Liver (tissue), 7 donors: ENCODE measurements at regions not wholly inside any gene's neighbourhood (a gene's known extent, or its start where the extent isn't known, plus 50 kb on each side); places are given as distances from the start of the nearest gene placed in this dataset.

Experiments
- DNase-seq: peaks from one replicate; pipeline ENCODE4 v3.0.0-alpha.2; 2017; ENCODE audit warnings: low spot score
- H3K27ac ChIP-seq, 2 donors: one replicate each; pipeline ENCODE4 v1.7.0; 2013; ENCODE audit warnings: inconsistent platforms in 2 of 2, low read length in 2 of 2, control low read depth in 1 of 2, low read depth in 1 of 2, mild to moderate bottlenecking in 1 of 2
- H3K27me3 ChIP-seq, 4 donors: one replicate each; pipeline versions ENCODE4 v1.6.1 to v1.7.0; 2013; ENCODE audit warnings: low read length in 3 of 4, inconsistent platforms in 1 of 4, mild to moderate bottlenecking in 1 of 4, moderate library complexity in 1 of 4; ENCODE audit not compliant: control insufficient read depth in 4 of 4, insufficient read depth in 4 of 4
- H3K36me3 ChIP-seq, 4 donors: one replicate each; pipeline versions ENCODE4 v1.6.1 to v1.7.0; 2013; ENCODE audit warnings: low read length in 3 of 4, mild to moderate bottlenecking in 3 of 4, low read depth in 1 of 4, moderate library complexity in 1 of 4; ENCODE audit not compliant: control insufficient read depth in 4 of 4, insufficient read depth in 3 of 4
- H3K4me1 ChIP-seq, 4 donors: one replicate each; pipeline versions ENCODE4 v1.6.1 to v1.7.0; 2013; ENCODE audit warnings: low read length in 3 of 4, mild to moderate bottlenecking in 3 of 4, moderate library complexity in 1 of 4; ENCODE audit not compliant: control insufficient read depth in 4 of 4, insufficient read depth in 4 of 4
- H3K4me3 ChIP-seq, 3 donors: one replicate each; pipeline versions ENCODE4 v1.6.1 to v1.7.0; 2013; ENCODE audit warnings: low read length in 3 of 3, control low read depth in 1 of 3, low read depth in 1 of 3, mild to moderate bottlenecking in 1 of 3
- H3K9ac ChIP-seq, 2 donors: one replicate each; pipeline ENCODE4 v1.7.0; 2013; ENCODE audit warnings: low read length in 2 of 2, mild to moderate bottlenecking in 2 of 2, moderate library complexity in 2 of 2, control low read depth in 1 of 2, low read depth in 1 of 2
- H3K9me3 ChIP-seq, 4 donors: one replicate each; pipeline versions ENCODE4 v1.6.1 to v1.7.0; 2013; ENCODE audit warnings: low read length in 3 of 4; ENCODE audit not compliant: control insufficient read depth in 4 of 4
- FOXA1 ChIP-seq: IDR thresholded peaks from 2 replicates; pipeline ENCODE4 v1.6.1; 2016; ENCODE audit warnings: antibody characterized with exemption
- FOXA2 ChIP-seq: IDR thresholded peaks from 2 replicates; pipeline ENCODE4 v1.6.1; 2016; ENCODE audit warnings: antibody characterized with exemption
- GABPA ChIP-seq, 2 donors: IDR thresholded peaks in 1 of 2; conservative IDR thresholded peaks in 1 of 2; 2 replicates each; pipeline ENCODE4 v1.6.1; 2016; ENCODE audit warnings: antibody characterized with exemption in 2 of 2, mild to moderate bottlenecking in 1 of 2, moderate library complexity in 1 of 2
- HNF4A ChIP-seq, 2 donors: conservative IDR thresholded peaks; 2 replicates each; pipeline ENCODE4 v1.6.1; 2016; ENCODE audit warnings: antibody characterized with exemption in 2 of 2, mild to moderate bottlenecking in 2 of 2
- HNF4G ChIP-seq: IDR thresholded peaks from 2 replicates; pipeline ENCODE4 v1.6.1; 2016; ENCODE audit warnings: antibody characterized with exemption
- JUND ChIP-seq, 2 donors: IDR thresholded peaks; 2 replicates each; pipeline ENCODE4 v1.6.1; 2016; ENCODE audit warnings: antibody characterized with exemption in 2 of 2
- NR2F2 ChIP-seq: IDR thresholded peaks from 2 replicates; pipeline ENCODE4 v1.6.1; 2016; ENCODE audit warnings: antibody characterized with exemption
- RAD21 ChIP-seq, 2 donors: IDR thresholded peaks; 2 replicates each; pipeline ENCODE4 v1.6.1; 2016; ENCODE audit warnings: antibody characterized with exemption in 2 of 2, mild to moderate bottlenecking in 2 of 2
- RXRA ChIP-seq, 2 donors: IDR thresholded peaks; 2 replicates each; pipeline ENCODE4 v1.6.1; 2017 to 2018; ENCODE audit warnings: antibody characterized with exemption in 2 of 2, mild to moderate bottlenecking in 1 of 2
- SP1 ChIP-seq: IDR thresholded peaks from 2 replicates; pipeline ENCODE4 v1.6.1; 2018; ENCODE audit warnings: antibody characterized with exemption, mild to moderate bottlenecking
- WGBS: extraction: QIAGEN DNeasy Blood & Tissue Kit; methylation state at CpG from one replicate; pipeline ENCODE4 v1.1.7; 2013; 5-methylcytosine and 5-hydroxymethylcytosine counted together
- TF ChIP-seq, protein P1 (sequence below): IDR thresholded peaks from 2 replicates; pipeline ENCODE4 v1.6.1; 2016; ENCODE audit warnings: antibody characterized with exemption, mild to moderate bottlenecking
- TF ChIP-seq, protein P2 (sequence below): IDR thresholded peaks from 2 replicates; pipeline ENCODE4 v1.6.1; 2016; ENCODE audit warnings: antibody characterized with exemption
- donor health status: healthy.
- donor health status: healthy.
- donor health status: healthy.
- donor health status: healthy.

DNA sequence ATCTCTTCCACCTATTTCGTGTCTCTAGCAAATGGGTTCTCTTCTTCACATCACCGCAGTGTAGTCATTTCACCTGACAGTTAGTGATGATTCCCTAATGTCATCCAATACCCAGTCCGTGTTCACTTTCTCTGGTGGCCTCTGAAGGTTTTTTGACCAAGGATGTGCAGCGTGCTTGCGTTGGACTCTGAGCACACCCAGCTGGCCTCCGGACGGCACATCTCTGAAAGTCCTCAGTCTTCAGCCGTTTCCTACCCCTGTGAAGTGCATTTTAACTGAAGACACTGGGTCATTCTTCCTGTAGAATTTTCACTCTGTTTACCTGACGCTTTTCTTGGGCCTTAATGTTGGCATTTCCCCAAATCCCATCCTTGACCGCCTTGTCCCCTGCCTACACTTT, 98.7 kb downstream of the ERMARD start:
- Histone ChIP-seq H3K27ac (no peak overlapping the region), H3K27me3 (no peaks in the 10 kb centered on the region), H3K4me3 (no peak overlapping the region), H3K9me3 (no peaks in the 10 kb centered on the region), H3K9ac (no peak overlapping the region), H3K36me3 (no peaks in the 10 kb centered on the region), H3K4me1 (no peaks in the 10 kb centered on the region)
- TF ChIP-seq NR2F2 (no peak), RXRA (IDR thresholded peaks at IDR 0.05) (no peak), HNF4G (no peak), FOXA1 (no peak), GABPA (IDR thresholded peaks at IDR 0.05 in 1 of 2, conservative IDR thresholded peaks at IDR 0.05 in 1 of 2) (no peak), RAD21 (IDR thresholded peaks at IDR 0.05) (no peak), JUND (IDR thresholded peaks at IDR 0.05) (no peak), HNF4A (conservative IDR thresholded peaks at IDR 0.05) (no peak)
- TF ChIP-seq, protein P1, sequence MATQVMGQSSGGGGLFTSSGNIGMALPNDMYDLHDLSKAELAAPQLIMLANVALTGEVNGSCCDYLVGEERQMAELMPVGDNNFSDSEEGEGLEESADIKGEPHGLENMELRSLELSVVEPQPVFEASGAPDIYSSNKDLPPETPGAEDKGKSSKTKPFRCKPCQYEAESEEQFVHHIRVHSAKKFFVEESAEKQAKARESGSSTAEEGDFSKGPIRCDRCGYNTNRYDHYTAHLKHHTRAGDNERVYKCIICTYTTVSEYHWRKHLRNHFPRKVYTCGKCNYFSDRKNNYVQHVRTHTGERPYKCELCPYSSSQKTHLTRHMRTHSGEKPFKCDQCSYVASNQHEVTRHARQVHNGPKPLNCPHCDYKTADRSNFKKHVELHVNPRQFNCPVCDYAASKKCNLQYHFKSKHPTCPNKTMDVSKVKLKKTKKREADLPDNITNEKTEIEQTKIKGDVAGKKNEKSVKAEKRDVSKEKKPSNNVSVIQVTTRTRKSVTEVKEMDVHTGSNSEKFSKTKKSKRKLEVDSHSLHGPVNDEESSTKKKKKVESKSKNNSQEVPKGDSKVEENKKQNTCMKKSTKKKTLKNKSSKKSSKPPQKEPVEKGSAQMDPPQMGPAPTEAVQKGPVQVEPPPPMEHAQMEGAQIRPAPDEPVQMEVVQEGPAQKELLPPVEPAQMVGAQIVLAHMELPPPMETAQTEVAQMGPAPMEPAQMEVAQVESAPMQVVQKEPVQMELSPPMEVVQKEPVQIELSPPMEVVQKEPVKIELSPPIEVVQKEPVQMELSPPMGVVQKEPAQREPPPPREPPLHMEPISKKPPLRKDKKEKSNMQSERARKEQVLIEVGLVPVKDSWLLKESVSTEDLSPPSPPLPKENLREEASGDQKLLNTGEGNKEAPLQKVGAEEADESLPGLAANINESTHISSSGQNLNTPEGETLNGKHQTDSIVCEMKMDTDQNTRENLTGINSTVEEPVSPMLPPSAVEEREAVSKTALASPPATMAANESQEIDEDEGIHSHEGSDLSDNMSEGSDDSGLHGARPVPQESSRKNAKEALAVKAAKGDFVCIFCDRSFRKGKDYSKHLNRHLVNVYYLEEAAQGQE: no peak
- TF ChIP-seq, protein P2, sequence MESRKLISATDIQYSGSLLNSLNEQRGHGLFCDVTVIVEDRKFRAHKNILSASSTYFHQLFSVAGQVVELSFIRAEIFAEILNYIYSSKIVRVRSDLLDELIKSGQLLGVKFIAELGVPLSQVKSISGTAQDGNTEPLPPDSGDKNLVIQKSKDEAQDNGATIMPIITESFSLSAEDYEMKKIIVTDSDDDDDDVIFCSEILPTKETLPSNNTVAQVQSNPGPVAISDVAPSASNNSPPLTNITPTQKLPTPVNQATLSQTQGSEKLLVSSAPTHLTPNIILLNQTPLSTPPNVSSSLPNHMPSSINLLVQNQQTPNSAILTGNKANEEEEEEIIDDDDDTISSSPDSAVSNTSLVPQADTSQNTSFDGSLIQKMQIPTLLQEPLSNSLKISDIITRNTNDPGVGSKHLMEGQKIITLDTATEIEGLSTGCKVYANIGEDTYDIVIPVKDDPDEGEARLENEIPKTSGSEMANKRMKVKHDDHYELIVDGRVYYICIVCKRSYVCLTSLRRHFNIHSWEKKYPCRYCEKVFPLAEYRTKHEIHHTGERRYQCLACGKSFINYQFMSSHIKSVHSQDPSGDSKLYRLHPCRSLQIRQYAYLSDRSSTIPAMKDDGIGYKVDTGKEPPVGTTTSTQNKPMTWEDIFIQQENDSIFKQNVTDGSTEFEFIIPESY: no peak
- 93% methylated on average over 10 of the region's 10 CpGs for WGBS
- no peak for DNase-seq

DNA sequence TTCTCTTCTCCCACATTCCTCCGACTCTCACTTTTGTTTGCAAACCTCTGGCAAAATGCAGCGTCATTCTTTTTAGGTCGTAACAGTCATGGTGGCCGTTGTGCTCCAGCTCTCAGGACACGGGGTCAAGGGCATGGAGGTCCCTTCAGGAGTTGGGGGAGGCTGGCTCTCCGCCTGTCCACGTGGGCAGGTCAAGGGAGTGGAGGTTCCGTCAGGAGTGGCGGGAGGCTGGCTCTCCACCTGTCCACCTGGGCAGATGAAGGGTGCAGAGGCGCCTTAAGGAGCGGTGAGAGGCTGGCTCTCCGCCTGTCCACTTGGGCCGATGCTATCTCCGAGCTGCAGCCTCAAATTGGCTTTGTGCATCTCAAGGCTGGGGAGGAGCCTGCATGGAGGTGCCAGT, 98.0 kb downstream of the ERMARD start:
- H3K27ac ChIP-seq: no peak overlapping the region
- no peaks in the 10 kb centered on the region for H3K9me3 ChIP-seq
- no peaks in the 10 kb centered on the region for H3K27me3 ChIP-seq
- no peak for TF ChIP-seq JUND (IDR thresholded peaks at IDR 0.05)
- no peak for TF ChIP-seq NR2F2
- TF ChIP-seq SP1: no peak
- no peak for TF ChIP-seq FOXA2
- TF ChIP-seq, protein P2: no peak
- no peaks in the 10 kb centered on the region for H3K4me1 ChIP-seq
- WGBS: 89% methylated on average over 14 of the region's 14 CpGs
- DNase-seq: no peak
- H3K4me3 ChIP-seq: no peak overlapping the region
- H3K9ac ChIP-seq: no peak overlapping the region
- H3K36me3 ChIP-seq: no peaks in the 10 kb centered on the region
